ENCODE measurements at regions not wholly inside any gene's neighbourhood (a gene's known extent, or its start where the extent isn't known, plus 50 kb on each side); places are given as distances from the start of the nearest gene placed in this dataset.

DNA sequence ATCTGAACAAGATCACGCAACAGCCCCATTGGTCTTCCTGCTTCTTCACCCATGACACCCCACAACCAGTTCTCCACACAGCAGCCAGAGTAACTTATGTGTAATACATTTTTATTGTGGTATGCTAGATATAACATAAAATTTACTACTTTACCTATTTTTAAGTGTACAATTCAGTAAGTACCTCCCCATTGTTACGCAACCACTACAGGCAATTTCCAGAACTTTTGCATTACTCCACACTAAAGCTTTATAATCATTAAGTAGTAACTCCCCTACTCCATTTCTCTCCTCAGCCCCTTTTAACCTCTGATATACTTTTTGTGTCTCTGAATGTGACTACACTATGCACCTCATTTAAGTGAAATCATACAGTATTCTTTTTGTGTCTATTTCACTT is 575.4 kb upstream of the CADM1 start:
- 94 to 95% methylated on average over 2 of the region's 2 CpGs for WGBS, 2 donors (ENCODE audit: low coverage in 1 of 2)
- TF ChIP-seq POLR2A (IDR thresholded peaks at IDR 0.05) = no peak
- TF ChIP-seq POLR2AphosphoS5 (IDR thresholded peaks at IDR 0.05) = no peak
- no peak for TF ChIP-seq EP300 (IDR thresholded peaks at IDR 0.05)
- TF ChIP-seq, protein P1, sequence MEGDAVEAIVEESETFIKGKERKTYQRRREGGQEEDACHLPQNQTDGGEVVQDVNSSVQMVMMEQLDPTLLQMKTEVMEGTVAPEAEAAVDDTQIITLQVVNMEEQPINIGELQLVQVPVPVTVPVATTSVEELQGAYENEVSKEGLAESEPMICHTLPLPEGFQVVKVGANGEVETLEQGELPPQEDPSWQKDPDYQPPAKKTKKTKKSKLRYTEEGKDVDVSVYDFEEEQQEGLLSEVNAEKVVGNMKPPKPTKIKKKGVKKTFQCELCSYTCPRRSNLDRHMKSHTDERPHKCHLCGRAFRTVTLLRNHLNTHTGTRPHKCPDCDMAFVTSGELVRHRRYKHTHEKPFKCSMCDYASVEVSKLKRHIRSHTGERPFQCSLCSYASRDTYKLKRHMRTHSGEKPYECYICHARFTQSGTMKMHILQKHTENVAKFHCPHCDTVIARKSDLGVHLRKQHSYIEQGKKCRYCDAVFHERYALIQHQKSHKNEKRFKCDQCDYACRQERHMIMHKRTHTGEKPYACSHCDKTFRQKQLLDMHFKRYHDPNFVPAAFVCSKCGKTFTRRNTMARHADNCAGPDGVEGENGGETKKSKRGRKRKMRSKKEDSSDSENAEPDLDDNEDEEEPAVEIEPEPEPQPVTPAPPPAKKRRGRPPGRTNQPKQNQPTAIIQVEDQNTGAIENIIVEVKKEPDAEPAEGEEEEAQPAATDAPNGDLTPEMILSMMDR (IDR thresholded peaks at IDR 0.05) = no peak
- no peak for ATAC-seq
- peaks cover 0 to 10% (median 0%) of the 10 kb centered on the region in 3 donors for H3K9me3 ChIP-seq
- no peak overlapping the region for H3K4me3 ChIP-seq
- no peaks in the 10 kb centered on the region for H3K4me1 ChIP-seq
- H3K27me3 ChIP-seq = peaks cover 24% of the 10 kb centered on the region
- H3K36me3 ChIP-seq = no peaks in the 10 kb centered on the region
- no peak overlapping the region for H3K27ac ChIP-seq

DNA sequence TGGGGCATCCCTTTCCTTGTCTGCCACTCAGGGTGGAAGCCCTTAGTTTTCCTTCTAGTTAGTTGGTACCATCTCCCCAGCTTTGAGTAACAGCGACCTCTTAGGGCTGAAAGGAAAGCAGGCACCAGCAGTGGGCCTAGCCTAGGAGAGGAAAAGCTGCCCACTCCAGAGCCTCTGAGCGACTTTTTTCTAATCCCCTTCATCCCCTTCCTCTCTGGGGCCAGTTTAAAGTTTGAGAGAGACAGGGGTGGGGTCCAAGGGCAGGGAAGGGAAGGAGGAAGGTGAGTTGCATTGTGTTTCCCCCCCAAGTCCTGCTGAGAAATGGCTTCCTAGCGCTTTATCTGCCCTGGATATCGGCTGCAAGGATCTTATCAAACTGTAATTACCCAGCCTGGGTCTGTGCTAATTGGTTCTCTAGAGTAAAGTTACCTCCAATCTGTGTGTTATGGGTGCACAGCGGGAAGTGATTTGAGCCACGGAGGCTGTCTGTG is 573.9 kb upstream of the CADM1 start:
- no peak for TF ChIP-seq POLR2AphosphoS5 (IDR thresholded peaks at IDR 0.05)
- TF ChIP-seq, protein P1 (IDR thresholded peaks at IDR 0.05) = no peak
- no peak for TF ChIP-seq POLR2A (IDR thresholded peaks at IDR 0.05)
- no peak for TF ChIP-seq EP300 (IDR thresholded peaks at IDR 0.05)
- 21 to 93% methylated on average over 2 of the region's 6 CpGs for WGBS, 2 donors (ENCODE audit: low coverage in 1 of 2)

DNA sequence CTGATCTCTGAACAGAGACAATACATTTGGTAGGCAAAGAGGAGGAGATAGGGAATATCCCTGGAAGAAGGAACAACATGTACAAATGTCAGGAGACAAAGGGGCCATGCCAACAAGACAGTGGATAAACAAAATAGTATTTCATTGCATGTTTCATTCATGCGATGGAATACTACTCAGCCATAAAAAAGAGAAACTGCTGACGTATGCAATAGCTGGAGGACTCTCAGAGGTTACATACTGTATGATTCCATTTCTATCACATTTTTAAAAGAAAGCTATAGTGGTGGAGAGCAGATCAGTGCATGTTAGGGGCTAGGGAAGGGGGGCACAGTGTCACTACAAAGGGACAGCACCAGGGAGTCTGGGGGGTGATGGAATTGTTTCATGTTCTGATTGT is 572.9 kb upstream of the CADM1 start:
- no peak for ATAC-seq
- no peak for TF ChIP-seq EP300 (IDR thresholded peaks at IDR 0.05)
- TF ChIP-seq POLR2AphosphoS5 (IDR thresholded peaks at IDR 0.05) = no peak
- TF ChIP-seq, protein P1 (IDR thresholded peaks at IDR 0.05) = no peak
- no peak for TF ChIP-seq POLR2A (IDR thresholded peaks at IDR 0.05)
- H3K27me3 ChIP-seq = peaks cover 42% of the 10 kb centered on the region
- no peaks in the 10 kb centered on the region for H3K4me1 ChIP-seq
- no peak overlapping the region for H3K4me3 ChIP-seq
- no peak overlapping the region for H3K27ac ChIP-seq
- H3K9me3 ChIP-seq = peaks cover 0 to 10% (median 0%) of the 10 kb centered on the region in 3 donors
- H3K36me3 ChIP-seq = no peaks in the 10 kb centered on the region
- WGBS, 2 donors (ENCODE audit: low coverage in 1 of 2) = 63 to 94% methylated on average over 2 of the region's 2 CpGs

More for the DNA sequence above, 573.9 kb upstream of the CADM1 start:
- H3K36me3 ChIP-seq = no peaks in the 10 kb centered on the region
- no peak overlapping the region for H3K4me3 ChIP-seq
- H3K9me3 ChIP-seq = peaks cover 0 to 10% (median 0%) of the 10 kb centered on the region in 3 donors
- H3K4me1 ChIP-seq = no peaks in the 10 kb centered on the region
- no peak for ATAC-seq
- peaks cover 36% of the 10 kb centered on the region for H3K27me3 ChIP-seq
- H3K27ac ChIP-seq = no peak overlapping the region

DNA sequence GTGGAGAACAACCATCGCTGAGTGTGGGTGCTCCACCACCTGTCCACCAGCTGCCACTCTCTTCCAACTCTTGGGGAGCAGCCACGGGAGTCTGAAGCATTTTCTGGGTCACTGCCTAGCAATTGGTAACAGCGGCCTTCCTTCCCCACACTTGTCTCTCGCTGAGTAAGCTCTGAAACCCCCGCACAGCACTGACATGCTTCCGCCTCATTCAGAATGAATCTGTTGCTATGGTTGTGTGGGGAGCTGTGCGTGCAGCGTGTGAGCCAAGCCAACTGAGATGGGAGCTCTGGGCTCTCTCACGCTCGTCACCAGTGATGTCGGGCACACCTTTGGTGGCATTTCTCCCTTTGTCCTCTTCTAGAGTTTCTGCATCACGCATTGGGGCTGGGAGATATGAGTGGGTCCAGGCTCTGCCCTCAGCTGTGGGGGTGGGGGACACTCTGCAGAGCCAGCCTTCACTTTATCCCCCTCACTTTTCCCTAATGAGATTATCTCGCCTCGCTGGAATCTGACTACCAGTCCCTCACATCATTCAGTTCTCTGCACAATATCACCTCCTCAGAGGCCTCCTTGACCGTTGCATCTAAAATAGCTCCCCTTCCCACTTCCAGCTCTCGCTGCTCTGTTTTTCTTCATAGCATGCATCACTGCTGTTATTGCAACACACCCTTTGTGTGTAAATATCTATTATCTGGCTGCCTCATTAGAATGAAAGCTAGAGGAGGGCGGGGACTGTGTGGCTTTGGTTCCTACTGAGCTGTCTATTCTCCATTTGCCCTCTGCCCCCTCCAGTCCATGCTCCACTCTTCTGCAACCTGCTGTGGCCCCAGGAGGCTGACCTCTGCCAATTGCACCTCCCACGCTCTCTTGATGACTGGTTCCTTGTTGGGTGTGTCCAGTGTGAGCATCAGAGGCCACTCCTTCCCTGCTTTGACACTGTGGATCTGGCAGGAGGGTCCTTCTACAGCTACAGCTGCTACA is 569.9 kb upstream of the CADM1 start:
- H3K27me3 ChIP-seq = peaks cover 59% of the 10 kb centered on the region
- no peaks in the 10 kb centered on the region for H3K36me3 ChIP-seq
- WGBS, 2 donors (ENCODE audit: low coverage in 1 of 2) = 42 to 51% methylated on average over 6 to 10 of the region's 18 CpGs
- no peaks in the 10 kb centered on the region for H3K9me3 ChIP-seq
- no peak overlapping the region for H3K4me3 ChIP-seq
- TF ChIP-seq POLR2A (IDR thresholded peaks at IDR 0.05) = no peak
- no peak for TF ChIP-seq EP300 (IDR thresholded peaks at IDR 0.05)
- TF ChIP-seq, protein P1 (IDR thresholded peaks at IDR 0.05) = no peak
- TF ChIP-seq POLR2AphosphoS5 (IDR thresholded peaks at IDR 0.05) = no peak
- ATAC-seq = peak; percentile 34
- H3K4me1 ChIP-seq = no peaks in the 10 kb centered on the region
- H3K27ac ChIP-seq = no peak overlapping the region

Data from gastroesophageal sphincter (tissue), 4 donors.